ENCODE measurements at regions not wholly inside any gene's neighbourhood (a gene's known extent, or its start where the extent isn't known, plus 50 kb on each side); places are given as distances from the start of the nearest gene placed in this dataset.
"Not testable (repeated sequence)": the region's sequence is repeated elsewhere in the genome, so short reads cannot be mapped to it uniquely, and the experiment has no call there.

DNA sequence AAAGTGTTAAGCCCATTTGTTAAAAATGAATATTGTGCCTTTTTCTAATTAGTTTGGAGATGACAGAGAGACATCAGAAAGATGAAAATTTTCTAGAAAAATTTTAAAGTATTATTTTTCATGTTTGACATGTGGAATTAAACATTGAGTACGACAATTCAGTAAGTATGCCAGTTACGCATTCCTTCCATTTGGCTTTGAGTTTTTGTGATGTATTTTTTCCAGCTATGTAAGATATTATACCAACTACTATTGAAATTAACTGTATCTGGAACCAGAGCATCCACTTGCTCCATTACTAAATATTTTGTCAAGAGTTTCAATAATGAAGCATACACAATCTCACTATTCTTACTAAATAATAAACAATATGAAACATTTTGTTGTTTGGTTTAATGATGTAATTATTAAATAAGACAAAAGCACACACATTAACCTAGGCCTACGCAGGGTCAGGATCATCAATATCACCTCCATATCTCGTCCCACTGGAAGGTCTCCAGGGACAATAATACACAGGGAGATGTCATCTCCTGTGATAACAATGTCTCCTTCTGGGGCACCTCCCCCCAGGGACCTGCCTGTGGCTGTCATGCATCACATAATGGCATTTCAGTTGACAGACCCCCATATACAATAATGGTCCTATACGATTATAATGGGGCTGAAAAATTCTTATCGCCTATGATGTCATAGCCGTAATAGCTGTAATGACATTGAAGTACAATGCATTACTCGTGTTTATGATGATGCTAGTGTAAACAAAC lies 274.1 kb downstream of the REEP3 start:
- no peak for DNase-seq

GRCh38 chr10:63798599-63799498 lies 277.6 kb downstream of the REEP3 start:
- peak; percentile 99 for DNase-seq

- DNase-seq = peak; percentile 59
Measured at GRCh38 chr10:63799521-63800300, 278.5 kb downstream of the REEP3 start.

- peak; percentile 44 for DNase-seq
Measured at GRCh38 chr10:63801166-63801565, 280.0 kb downstream of the REEP3 start.

DNA sequence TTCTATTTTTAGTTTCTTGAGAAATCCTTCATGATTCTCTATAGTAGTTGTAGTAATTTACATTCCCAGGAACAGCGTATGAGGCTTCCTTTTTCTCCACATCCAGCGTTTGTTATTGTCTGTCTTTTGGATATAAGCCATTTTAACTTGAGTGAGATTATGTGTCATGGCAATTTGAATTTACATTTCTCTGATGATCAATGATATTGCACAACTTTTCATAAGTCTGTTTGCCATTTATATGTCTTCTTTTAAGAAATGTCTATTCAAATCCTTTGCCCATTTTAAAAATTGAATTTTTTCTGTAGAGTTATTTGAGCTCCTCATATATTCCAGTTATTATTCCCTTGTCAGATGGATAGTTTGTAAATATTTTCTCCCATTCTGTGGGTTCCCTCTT lies 285.1 kb downstream of the REEP3 start:
- no peak for DNase-seq

GRCh38 chr10:63812501-63812900 lies 291.3 kb downstream of the REEP3 start:
- DNase-seq = peak; percentile 82

DNA sequence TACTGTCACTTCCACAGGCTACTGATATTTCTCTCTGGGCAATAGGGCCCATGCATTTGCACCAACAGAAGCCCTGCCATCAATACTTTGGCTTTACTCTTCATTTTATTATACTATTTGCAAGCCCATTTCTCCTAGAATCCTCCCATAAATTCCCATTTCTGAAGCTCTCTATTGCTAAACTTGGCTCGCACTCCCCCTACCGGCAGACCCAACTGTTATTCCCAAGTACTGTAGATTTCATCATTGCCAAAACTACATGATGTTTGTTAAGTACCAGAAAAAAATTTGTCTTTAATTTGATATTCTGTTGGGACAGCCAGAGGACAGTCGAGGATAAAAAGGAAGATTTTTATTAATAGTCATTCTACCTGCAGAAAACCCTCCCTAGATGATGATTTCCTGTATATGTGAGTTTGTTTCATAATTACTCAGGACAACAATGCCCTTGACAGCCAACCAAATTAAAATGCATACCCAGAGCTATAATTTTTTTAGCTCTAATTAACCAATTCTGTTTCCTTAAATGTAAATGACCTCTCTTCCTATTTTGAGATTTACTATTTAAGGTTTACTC lies 298.6 kb downstream of the REEP3 start:
- peak; percentile 78 for DNase-seq

DNA sequence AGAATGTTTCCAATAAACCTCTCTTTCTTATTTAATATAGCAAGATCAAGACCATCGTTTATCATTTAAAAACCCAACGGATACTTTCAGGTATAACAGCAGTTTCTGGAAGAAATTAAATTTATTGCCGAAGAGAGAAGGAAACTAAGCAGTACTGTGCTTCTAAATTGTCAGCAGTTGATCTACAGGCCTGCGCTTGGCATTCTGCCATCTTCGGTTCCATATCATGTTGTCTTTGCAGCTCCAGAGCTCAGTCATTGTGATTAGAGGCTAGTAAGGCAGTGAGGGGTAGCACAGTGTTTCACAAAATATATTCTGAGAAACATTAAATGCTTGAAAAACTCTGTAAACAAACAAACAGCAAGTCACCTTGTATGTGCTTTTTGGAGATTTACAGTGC lies 301.3 kb downstream of the REEP3 start:
- no peak for DNase-seq

- DNase-seq = peak; percentile 38
Measured at GRCh38 chr10:63825111-63825510, 303.9 kb downstream of the REEP3 start.

GRCh38 chr10:63825766-63826165 lies 304.6 kb downstream of the REEP3 start:
- DNase-seq = no peak

GRCh38 chr10:63827018-63827417 lies 305.8 kb downstream of the REEP3 start:
- not testable (repeated sequence) for DNase-seq

DNA sequence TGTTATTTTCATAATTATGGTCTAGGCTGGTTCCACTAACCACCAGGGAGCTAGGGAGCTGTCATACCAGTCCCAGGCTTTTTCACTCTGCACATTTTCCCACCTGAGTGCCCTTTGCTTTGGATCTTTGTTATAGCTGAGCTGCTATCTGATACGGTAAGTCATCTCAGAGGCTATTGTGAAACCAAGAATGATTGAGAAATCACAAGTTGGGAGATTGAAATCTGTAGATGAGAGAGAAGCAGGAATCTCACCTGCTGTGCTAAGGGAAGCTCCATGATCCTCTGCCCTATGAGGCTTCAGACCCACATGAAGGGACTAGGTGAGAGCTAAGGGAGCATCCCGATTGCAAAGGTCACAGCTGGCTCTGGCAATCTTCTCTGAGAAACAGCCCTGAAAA lies 307.8 kb downstream of the REEP3 start:
- no peak for DNase-seq

DNA sequence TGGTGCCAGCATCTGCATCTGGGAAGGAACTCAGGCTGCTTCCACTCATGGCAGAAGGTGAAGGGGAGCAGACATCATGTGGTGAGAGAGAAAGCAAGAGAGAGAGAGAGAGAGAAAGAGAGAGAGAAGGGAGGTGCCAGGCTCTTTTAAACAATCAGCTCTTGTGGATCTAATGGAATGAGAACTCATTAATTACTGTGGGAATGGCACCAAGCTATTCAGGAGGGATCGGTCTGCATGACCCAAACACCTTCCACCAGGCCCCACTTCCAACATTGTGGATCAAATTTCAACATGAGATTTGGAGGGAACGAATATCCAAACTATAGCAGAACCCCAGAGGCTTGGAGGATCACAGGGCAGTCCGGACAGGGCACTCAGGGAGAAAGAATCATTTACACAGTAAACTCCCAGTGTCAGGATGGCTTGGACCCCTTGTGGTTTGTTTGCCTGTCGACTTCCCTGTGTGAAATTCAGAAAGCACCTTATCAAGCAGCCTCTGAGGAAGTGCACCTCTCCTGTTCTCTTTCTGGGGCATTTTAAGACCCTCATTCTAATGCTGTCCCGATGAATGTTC lies 308.5 kb downstream of the REEP3 start:
- no peak for DNase-seq

DNA sequence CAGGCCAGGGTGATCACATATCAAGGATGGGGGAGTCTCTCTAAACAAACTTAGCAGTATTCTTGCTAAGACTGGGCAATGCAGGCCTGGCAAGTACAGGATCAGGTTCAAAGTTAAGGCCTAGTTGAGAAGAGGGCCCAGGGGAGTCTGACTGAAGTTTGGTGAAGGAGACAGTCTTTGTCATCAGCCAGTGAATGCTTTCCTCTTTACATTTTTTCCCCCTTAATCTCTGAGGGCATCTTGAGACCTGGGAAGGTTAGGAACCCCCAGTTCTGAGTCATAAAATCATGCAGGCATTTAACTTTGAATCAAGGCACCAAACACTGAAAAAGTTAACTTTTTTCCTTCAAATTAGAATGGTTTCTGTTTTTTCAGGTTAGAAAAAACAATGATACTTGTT lies 311.5 kb downstream of the REEP3 start:
- DNase-seq = peak; percentile 37

DNA sequence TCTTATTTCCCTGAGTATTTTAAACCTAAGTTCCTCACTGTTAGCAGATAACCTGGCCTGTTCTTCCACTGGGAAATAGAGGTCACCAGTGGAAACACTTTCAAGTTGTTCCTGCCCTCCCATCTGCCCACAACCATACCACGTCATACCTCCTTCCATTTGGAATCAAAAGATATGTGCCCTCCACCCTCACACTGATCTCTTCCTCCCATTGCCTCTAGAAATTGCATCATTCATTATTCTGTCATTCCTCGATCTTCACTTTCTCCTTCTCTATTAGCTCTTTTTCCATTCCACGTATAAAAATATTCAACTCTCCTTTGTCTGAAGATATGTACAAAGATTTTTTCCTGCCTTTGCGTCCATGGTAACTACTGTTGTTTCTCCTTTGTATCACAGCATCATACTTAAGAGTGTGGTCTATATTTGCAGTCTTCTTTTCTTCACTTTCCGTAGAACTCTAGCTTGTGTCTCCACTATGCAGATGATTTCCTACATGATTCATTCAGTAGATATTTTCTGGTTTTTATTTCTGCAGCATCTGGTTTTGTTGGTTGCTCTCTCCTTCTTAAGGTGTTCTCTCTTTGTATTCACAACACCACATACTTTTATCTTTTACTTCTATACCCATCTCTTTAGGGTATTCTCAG lies 312.3 kb downstream of the REEP3 start:
- peak; percentile 34 for DNase-seq

DNA sequence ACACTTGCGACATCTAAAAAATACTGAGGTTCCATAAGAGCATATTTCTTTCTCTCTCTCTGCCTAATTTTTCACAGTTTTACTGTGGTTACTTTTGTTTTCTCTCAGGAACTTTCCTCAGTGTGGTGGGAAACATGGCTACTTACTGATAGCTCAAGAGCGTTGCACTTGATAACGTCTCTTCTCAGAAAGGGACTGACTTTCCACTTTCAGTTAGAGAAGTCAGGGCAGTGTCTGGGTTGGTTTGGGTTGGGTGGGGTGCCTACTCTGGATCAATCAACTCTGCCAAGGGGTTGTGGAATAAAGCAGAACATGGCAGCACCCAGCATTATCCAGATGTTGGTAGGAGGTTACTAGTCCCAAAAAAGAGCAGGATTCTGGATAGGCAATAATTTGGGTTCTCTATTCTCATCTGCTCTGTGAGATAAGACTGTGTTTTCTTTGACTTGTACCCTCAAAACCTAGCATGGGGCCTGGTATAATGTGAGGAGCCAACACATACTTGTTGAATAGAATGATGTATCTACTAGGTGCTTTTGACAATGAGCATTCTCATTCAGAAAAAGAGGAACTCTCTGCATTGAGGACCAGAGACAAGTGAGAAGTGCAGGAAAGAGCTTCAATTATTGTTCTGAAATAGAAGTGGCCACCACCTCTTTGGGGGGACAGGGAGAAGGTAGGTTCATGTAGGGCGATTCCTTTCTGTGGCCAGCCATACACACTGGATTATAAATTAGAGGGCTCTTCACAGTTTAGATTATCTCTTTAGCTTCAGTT lies 315.7 kb downstream of the REEP3 start:
- no peak for DNase-seq

GRCh38 chr10:63841761-63842160 lies 320.6 kb downstream of the REEP3 start:
- DNase-seq = no peak

GRCh38 chr10:63843107-63843506 lies 321.9 kb downstream of the REEP3 start:
- no peak for DNase-seq

DNA sequence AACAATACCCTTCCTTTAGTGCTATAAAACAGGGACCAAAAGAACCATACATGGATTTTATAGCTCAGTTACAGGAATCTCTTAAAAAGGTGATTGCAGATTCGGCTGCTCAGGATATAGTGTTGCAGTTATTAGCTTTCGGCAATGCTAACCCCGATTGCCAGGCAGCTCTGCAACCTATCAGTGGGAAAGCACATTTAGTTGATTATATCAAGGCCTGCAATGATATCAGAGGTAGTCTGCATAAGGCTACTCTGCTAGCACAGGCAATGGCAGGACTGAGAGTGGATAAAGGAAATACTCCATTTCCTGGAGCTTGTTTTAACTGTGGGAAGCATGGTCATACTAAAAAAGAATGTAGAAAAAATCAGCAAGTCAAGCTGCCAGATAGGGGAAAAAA lies 327.7 kb downstream of the REEP3 start:
- not testable (repeated sequence) for DNase-seq

DNA sequence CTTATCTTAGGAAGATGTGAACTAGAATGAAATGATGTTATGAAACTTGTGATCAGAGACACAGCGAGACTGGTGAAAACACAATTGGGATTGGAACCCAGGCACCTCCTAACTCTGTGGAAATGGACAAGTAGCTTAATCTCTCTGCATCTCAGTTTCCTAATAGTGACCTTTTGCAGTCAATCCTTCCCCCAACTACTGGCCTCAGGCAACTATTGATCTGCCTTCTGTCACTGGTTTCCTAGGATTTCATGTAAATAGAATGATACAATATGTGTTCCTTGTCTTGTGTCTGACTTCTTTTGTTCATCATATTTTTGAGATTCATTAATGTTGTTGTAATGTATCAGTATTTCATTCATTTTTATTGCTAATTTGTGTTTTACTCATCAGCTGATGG lies 341.7 kb downstream of the REEP3 start:
- DNase-seq = no peak

- no peak for DNase-seq
Measured at GRCh38 chr10:63865210-63865609, 344.0 kb downstream of the REEP3 start.
